ENCODE measurements at regions not wholly inside any gene's neighbourhood (a gene's known extent, or its start where the extent isn't known, plus 50 kb on each side); places are given as distances from the start of the nearest gene placed in this dataset.

DNA sequence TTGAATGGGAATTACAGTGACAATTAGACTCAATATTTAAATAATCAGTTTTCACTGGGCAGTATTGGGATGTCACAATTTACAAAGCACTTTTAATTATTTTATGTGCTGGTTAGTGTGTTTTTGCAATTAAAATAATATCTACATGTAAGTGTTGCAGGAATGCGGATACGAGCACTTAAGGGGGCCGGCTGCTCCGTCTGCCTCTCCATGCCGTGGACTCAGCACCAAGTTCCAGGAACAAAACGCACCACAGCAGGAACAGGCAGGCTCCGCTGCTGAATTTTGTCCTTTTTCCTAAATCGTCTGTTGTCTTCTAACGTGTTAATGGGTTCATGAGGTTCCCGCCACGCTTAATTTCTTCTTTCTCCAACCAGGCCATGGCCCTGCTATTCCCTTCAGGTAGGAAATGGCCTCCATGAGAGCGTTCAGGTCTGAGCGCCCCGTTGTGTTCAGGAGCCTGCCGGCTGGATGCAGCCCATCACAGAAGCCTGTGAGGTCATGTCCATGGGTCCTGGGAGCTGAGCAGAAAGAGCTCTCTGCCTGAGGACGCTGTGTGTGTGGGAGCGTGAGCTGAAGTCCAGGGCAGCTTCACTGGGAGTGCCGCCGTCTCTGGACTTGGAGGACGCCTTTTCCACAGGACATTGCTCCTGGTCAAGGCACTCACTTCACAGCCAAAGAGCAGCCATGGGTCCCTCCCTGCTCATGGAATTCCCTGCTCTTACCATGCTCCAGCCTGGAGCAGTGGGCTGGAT lies 730.3 kb downstream of the BRD1 start:
- no peak for TF ChIP-seq JUNB (IDR thresholded peaks at IDR 0.05; ENCODE audit: unreplicated experiment)
- TF ChIP-seq CREB1 (CRISPR knock-in tag; IDR thresholded peaks at IDR 0.05; ENCODE audit: low read depth): no peak
- TF ChIP-seq EZH2 (IDR thresholded peaks at IDR 0.05; ENCODE audit: low read depth, unreplicated experiment): no peak
- TF ChIP-seq, protein P1, sequence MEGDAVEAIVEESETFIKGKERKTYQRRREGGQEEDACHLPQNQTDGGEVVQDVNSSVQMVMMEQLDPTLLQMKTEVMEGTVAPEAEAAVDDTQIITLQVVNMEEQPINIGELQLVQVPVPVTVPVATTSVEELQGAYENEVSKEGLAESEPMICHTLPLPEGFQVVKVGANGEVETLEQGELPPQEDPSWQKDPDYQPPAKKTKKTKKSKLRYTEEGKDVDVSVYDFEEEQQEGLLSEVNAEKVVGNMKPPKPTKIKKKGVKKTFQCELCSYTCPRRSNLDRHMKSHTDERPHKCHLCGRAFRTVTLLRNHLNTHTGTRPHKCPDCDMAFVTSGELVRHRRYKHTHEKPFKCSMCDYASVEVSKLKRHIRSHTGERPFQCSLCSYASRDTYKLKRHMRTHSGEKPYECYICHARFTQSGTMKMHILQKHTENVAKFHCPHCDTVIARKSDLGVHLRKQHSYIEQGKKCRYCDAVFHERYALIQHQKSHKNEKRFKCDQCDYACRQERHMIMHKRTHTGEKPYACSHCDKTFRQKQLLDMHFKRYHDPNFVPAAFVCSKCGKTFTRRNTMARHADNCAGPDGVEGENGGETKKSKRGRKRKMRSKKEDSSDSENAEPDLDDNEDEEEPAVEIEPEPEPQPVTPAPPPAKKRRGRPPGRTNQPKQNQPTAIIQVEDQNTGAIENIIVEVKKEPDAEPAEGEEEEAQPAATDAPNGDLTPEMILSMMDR (conservative IDR thresholded peaks at IDR 0.05; ENCODE audit: low read depth in 2 of 2): no peak
- TF ChIP-seq POLR2AphosphoS5 (IDR thresholded peaks at IDR 0.05; ENCODE audit: low read depth): no peak
- no peak for TF ChIP-seq EZH2phosphoT487 (IDR thresholded peaks at IDR 0.05; ENCODE audit: unreplicated experiment)
- TF ChIP-seq, protein P2, sequence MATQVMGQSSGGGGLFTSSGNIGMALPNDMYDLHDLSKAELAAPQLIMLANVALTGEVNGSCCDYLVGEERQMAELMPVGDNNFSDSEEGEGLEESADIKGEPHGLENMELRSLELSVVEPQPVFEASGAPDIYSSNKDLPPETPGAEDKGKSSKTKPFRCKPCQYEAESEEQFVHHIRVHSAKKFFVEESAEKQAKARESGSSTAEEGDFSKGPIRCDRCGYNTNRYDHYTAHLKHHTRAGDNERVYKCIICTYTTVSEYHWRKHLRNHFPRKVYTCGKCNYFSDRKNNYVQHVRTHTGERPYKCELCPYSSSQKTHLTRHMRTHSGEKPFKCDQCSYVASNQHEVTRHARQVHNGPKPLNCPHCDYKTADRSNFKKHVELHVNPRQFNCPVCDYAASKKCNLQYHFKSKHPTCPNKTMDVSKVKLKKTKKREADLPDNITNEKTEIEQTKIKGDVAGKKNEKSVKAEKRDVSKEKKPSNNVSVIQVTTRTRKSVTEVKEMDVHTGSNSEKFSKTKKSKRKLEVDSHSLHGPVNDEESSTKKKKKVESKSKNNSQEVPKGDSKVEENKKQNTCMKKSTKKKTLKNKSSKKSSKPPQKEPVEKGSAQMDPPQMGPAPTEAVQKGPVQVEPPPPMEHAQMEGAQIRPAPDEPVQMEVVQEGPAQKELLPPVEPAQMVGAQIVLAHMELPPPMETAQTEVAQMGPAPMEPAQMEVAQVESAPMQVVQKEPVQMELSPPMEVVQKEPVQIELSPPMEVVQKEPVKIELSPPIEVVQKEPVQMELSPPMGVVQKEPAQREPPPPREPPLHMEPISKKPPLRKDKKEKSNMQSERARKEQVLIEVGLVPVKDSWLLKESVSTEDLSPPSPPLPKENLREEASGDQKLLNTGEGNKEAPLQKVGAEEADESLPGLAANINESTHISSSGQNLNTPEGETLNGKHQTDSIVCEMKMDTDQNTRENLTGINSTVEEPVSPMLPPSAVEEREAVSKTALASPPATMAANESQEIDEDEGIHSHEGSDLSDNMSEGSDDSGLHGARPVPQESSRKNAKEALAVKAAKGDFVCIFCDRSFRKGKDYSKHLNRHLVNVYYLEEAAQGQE (IDR thresholded peaks at IDR 0.05; ENCODE audit: unreplicated experiment): no peak
- TF ChIP-seq ETS1 (IDR thresholded peaks at IDR 0.05): no peak

Data from GM23338 (cell line).